DOHH2 (cell line): ENCODE measurements at regions not wholly inside any gene's neighbourhood (a gene's known extent, or its start where the extent isn't known, plus 50 kb on each side); places are given as distances from the start of the nearest gene placed in this dataset.

Source experiments
- H3F3A ChIP-seq: fragments of 200-600 bp; sonication (generic), shearing (Covaris generic); 2 replicates; pipeline ENCODE4 v1.6.0; 2016; ENCODE audit warnings: antibody characterized with exemption, mild to moderate bottlenecking; ENCODE audit not compliant: control insufficient read depth, insufficient read depth
- H3K27ac ChIP-seq: fragments of 200-600 bp; sonication (generic); 2 replicates; pipeline ENCODE4 v1.5.1; 2014; ENCODE audit warnings: low read depth, mild to moderate bottlenecking, low read length, moderate library complexity
- H3K27me3 ChIP-seq: fragments of 200-600 bp; sonication (generic); 2 replicates; pipeline ENCODE4 v1.6.1; 2014; ENCODE audit warnings: mild to moderate bottlenecking, low read length, mixed read lengths; ENCODE audit not compliant: control insufficient read depth
- H3K36me3 ChIP-seq: fragments of 200-600 bp; sonication (generic); 2 replicates; pipeline ENCODE4 v1.6.1; 2014; ENCODE audit warnings: mild to moderate bottlenecking, low read length, moderate library complexity, mixed read lengths; ENCODE audit not compliant: control insufficient read depth
- H3K4me1 ChIP-seq: fragments of 200-600 bp; sonication (generic); 2 replicates; pipeline ENCODE4 v1.6.1; 2014; ENCODE audit warnings: mild to moderate bottlenecking, low read length, mixed read lengths; ENCODE audit not compliant: control insufficient read depth
- H3K4me2 ChIP-seq: fragments of 200-600 bp; sonication (generic); 2 replicates; pipeline ENCODE4 v1.6.0; 2014; ENCODE audit warnings: mild to moderate bottlenecking, low read length, moderate library complexity
- H3K4me3 ChIP-seq: fragments of 200-600 bp; sonication (generic); 2 replicates; pipeline ENCODE4 v1.5.1; 2014; ENCODE audit warnings: mild to moderate bottlenecking, low read length, mixed read lengths
- H3K79me2 ChIP-seq: fragments of 200-600 bp; sonication (generic); 2 replicates; pipeline ENCODE4 v1.6.1; 2014; ENCODE audit warnings: mild to moderate bottlenecking, low read length, mixed read lengths; ENCODE audit not compliant: control insufficient read depth
- H3K9me2 ChIP-seq: fragments of 200-600 bp; sonication (generic); replicated peaks from 2 replicates; pipeline ENCODE4 v1.6.1; 2014; ENCODE audit warnings: mild to moderate bottlenecking, low read length, mixed read lengths; ENCODE audit not compliant: control insufficient read depth
- H3K9me3 ChIP-seq: fragments of 200-600 bp; sonication (generic); 2 replicates; pipeline ENCODE4 v1.6.1; 2014; ENCODE audit warnings: antibody characterized with exemption, low read length, mixed read lengths; ENCODE audit not compliant: control insufficient read depth, insufficient read depth
- H4K20me1 ChIP-seq: fragments of 200-600 bp; sonication (generic); 2 replicates; pipeline ENCODE4 v1.6.0; 2014; ENCODE audit warnings: low read depth, mild to moderate bottlenecking, antibody characterized with exemption, low read length, moderate library complexity; ENCODE audit not compliant: control insufficient read depth, insufficient read depth
- EZH2phosphoT487 ChIP-seq: fragments of 200-600 bp; sonication (generic); IDR thresholded peaks from 2 replicates; pipeline ENCODE4 v1.6.1; 2017; ENCODE audit warnings: borderline replicate concordance, mild to moderate bottlenecking, antibody characterized with exemption, low read length, moderate library complexity, mixed read lengths
- TF ChIP-seq, protein P1 (sequence below): fragments of 200-600 bp; sonication (generic); IDR thresholded peaks from one replicate; pipeline ENCODE4 v1.5.1; 2014; ENCODE audit warnings: antibody characterized with exemption, mild to moderate bottlenecking, low read depth, low read length; ENCODE audit not compliant: poor library complexity, severe bottlenecking

DNA sequence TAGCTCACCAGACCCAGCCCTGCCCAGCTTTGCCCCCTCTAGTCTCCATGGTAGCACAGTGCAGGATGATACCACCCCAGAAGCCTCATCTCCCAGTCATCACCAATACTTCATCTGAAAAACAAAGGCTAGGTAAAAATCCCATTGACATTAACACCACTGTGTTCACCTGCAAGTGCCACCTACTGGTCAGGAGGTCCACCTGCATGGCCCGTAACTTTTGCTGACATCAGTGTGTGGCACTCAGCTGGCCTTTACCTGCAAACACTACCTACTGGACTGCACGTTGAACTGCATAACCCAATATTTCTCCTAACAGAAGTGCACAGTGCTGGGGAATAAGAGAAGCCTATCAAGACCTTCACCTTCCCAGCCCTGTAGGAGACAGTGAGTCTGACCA lies 234.7 kb upstream of the ADGRB3 start:
- Histone ChIP-seq H3K4me2 (no peak overlapping the region), H3F3A (no peaks in the 10 kb centered on the region), H3K9me2 (no peaks in the 10 kb centered on the region), H3K4me1 (no peaks in the 10 kb centered on the region), H3K79me2 (no peaks in the 10 kb centered on the region), H3K27ac (no peak overlapping the region), H3K4me3 (no peak overlapping the region), H3K27me3 (no peaks in the 10 kb centered on the region), H3K9me3 (peaks cover 4% of the 10 kb centered on the region; the same call in 1 of the 2 replicates), H4K20me1 (no peaks in the 10 kb centered on the region), H3K36me3 (no peaks in the 10 kb centered on the region)
- TF ChIP-seq, protein P1, sequence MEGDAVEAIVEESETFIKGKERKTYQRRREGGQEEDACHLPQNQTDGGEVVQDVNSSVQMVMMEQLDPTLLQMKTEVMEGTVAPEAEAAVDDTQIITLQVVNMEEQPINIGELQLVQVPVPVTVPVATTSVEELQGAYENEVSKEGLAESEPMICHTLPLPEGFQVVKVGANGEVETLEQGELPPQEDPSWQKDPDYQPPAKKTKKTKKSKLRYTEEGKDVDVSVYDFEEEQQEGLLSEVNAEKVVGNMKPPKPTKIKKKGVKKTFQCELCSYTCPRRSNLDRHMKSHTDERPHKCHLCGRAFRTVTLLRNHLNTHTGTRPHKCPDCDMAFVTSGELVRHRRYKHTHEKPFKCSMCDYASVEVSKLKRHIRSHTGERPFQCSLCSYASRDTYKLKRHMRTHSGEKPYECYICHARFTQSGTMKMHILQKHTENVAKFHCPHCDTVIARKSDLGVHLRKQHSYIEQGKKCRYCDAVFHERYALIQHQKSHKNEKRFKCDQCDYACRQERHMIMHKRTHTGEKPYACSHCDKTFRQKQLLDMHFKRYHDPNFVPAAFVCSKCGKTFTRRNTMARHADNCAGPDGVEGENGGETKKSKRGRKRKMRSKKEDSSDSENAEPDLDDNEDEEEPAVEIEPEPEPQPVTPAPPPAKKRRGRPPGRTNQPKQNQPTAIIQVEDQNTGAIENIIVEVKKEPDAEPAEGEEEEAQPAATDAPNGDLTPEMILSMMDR = peak; percentile 52
- TF ChIP-seq EZH2phosphoT487 = no peak

DNA sequence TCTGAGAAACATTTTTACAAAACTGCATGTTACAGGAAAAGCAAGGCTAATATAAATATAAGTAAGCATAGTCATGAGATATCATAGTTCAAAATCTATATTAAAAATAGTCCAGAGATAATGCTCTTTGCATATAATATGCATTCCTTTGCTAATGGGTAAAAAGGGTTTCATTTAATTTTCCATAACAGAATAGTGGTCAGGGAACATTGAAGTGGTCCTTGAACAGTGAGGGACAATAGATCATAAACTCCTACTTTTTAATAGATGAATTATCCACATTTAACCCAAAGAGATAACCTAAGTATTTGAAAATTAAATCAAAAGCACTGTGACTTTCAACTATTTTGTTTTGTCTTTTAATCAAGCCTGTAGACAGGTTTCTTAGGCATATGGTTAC lies 243.1 kb upstream of the ADGRB3 start:
- Histone ChIP-seq H4K20me1 (no peaks in the 10 kb centered on the region), H3K27ac (no peak overlapping the region), H3F3A (no peaks in the 10 kb centered on the region), H3K27me3 (no peaks in the 10 kb centered on the region), H3K4me3 (no peak overlapping the region), H3K4me2 (no peak overlapping the region), H3K9me3 (no peaks in the 10 kb centered on the region), H3K36me3 (no peaks in the 10 kb centered on the region), H3K9me2 (no peaks in the 10 kb centered on the region), H3K79me2 (no peaks in the 10 kb centered on the region), H3K4me1 (no peaks in the 10 kb centered on the region)
- TF ChIP-seq EZH2phosphoT487 = no peak
- TF ChIP-seq, protein P1 = no peak

GRCh38 chr6:68372991-68373390 lies 262.1 kb upstream of the ADGRB3 start:
- H3K9me3 ChIP-seq = no peaks in the 10 kb centered on the region
- no peak overlapping the region for H3K27ac ChIP-seq
- H3K4me3 ChIP-seq = no peak overlapping the region
- no peaks in the 10 kb centered on the region for H3K36me3 ChIP-seq
- H3K79me2 ChIP-seq = no peaks in the 10 kb centered on the region
- no peak overlapping the region for H3K4me2 ChIP-seq
- no peaks in the 10 kb centered on the region for H4K20me1 ChIP-seq
- no peaks in the 10 kb centered on the region for H3K27me3 ChIP-seq
- no peaks in the 10 kb centered on the region for H3F3A ChIP-seq
- H3K4me1 ChIP-seq = no peaks in the 10 kb centered on the region
- TF ChIP-seq, protein P1 = no peak
- no peak for TF ChIP-seq EZH2phosphoT487
- no peaks in the 10 kb centered on the region for H3K9me2 ChIP-seq

DNA sequence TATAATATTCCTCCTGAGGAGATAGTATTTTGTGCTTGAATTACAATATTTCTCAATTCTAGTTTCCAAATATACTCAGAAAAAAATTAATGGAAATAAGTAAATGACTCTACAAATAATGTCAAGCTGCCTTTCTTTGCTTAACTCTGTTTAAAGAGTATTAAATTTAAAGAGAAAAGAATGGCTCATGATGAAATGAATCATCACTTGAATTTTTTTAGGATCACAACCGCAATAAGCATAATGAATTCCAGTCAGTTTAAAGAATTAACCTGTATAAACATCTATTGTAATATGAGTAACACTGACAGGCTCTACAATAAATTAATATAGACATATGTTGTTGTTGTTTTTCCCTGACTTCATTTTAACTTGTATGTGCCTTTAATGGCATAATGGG lies 266.2 kb upstream of the ADGRB3 start:
- H3K27ac ChIP-seq = no peak overlapping the region
- H3K4me1 ChIP-seq = no peaks in the 10 kb centered on the region
- H3K79me2 ChIP-seq = no peaks in the 10 kb centered on the region
- H3K4me2 ChIP-seq = no peak overlapping the region
- H3K36me3 ChIP-seq = no peaks in the 10 kb centered on the region
- H3K27me3 ChIP-seq = no peaks in the 10 kb centered on the region
- no peak overlapping the region for H3K4me3 ChIP-seq
- H3K9me2 ChIP-seq = no peaks in the 10 kb centered on the region
- TF ChIP-seq, protein P1 = no peak
- TF ChIP-seq EZH2phosphoT487 = no peak
- H3F3A ChIP-seq = no peaks in the 10 kb centered on the region
- H4K20me1 ChIP-seq = no peaks in the 10 kb centered on the region
- no peaks in the 10 kb centered on the region for H3K9me3 ChIP-seq
